Activated CD4-positive, CD25-positive, alpha-beta regulatory T cell treated with anti-CD3 and anti-CD28 coated beads, Interleukin-2, amount 50 U/mL, for 24 hours (primary cell): ENCODE measurements at regions not wholly inside any gene's neighbourhood (a gene's known extent, or its start where the extent isn't known, plus 50 kb on each side); places are given as distances from the start of the nearest gene placed in this dataset.

Experiments
- ATAC-seq, 2 donors: fragments of 150-1000 bp; cut with Tn5 transposase; one replicate each; pipeline ENCODE4 v1.10.0; 2021; ENCODE audit warnings: mild to moderate bottlenecking in 1 of 2, moderate library complexity in 1 of 2

GRCh38 chr21:21605521-21605920 is 607.3 kb downstream of the NCAM2 start:
- ATAC-seq, result no peak

- no peak for ATAC-seq
Measured at GRCh38 chr21:21606041-21606440, 607.8 kb downstream of the NCAM2 start.

GRCh38 chr21:21612466-21612865 is 614.3 kb downstream of the NCAM2 start:
- no peak for ATAC-seq

GRCh38 chr21:21614966-21615365 is 616.8 kb downstream of the NCAM2 start:
- ATAC-seq, result no peak

- ATAC-seq, result no peak
Measured at GRCh38 chr21:21622460-21623234, 624.4 kb downstream of the NCAM2 start.

- no peak for ATAC-seq
Measured at GRCh38 chr21:21624674-21625073, 626.5 kb downstream of the NCAM2 start.

- no peak for ATAC-seq
Measured at GRCh38 chr21:21631961-21632360, 633.8 kb downstream of the NCAM2 start.

- ATAC-seq, result no peak
Measured at GRCh38 chr21:21632926-21633325, 634.7 kb downstream of the NCAM2 start.

- no peak for ATAC-seq
Measured at GRCh38 chr21:21661741-21662140, 663.5 kb downstream of the NCAM2 start.

GRCh38 chr21:21662776-21663175 is 664.6 kb downstream of the NCAM2 start:
- ATAC-seq, result no peak

GRCh38 chr21:21664871-21665270 is 666.7 kb downstream of the NCAM2 start:
- no peak for ATAC-seq

- no peak for ATAC-seq
Measured at GRCh38 chr21:21666689-21667088, 668.5 kb downstream of the NCAM2 start.

GRCh38 chr21:21668198-21668597 is 670.0 kb downstream of the NCAM2 start:
- ATAC-seq, result no peak

GRCh38 chr21:21673959-21674358 is 675.8 kb downstream of the NCAM2 start:
- no peak for ATAC-seq

- ATAC-seq, result no peak
Measured at GRCh38 chr21:21675601-21676000, 677.4 kb downstream of the NCAM2 start.

- no peak for ATAC-seq
Measured at GRCh38 chr21:21682172-21682571, 684.0 kb downstream of the NCAM2 start.

- no peak for ATAC-seq
Measured at GRCh38 chr21:21688889-21689288, 690.7 kb downstream of the NCAM2 start.

GRCh38 chr21:21690068-21690665 is 692.0 kb downstream of the NCAM2 start:
- no peak for ATAC-seq

GRCh38 chr21:21712748-21713520 is 714.7 kb downstream of the NCAM2 start:
- no peak for ATAC-seq

- ATAC-seq, result no peak
Measured at GRCh38 chr21:21713651-21714180, 715.5 kb downstream of the NCAM2 start.

GRCh38 chr21:21714426-21714825 is 716.2 kb downstream of the NCAM2 start:
- ATAC-seq, result no peak

GRCh38 chr21:21715266-21715969 is 717.2 kb downstream of the NCAM2 start:
- ATAC-seq, result no peak

GRCh38 chr21:21722731-21723130 is 724.5 kb downstream of the NCAM2 start:
- no peak for ATAC-seq
